Common myeloid progenitor, CD34-positive (primary cell): ENCODE measurements at regions not wholly inside any gene's neighbourhood (a gene's known extent, or its start where the extent isn't known, plus 50 kb on each side); places are given as distances from the start of the nearest gene placed in this dataset.

ENCODE experiments used
- CTCF ChIA-PET: fragments of 350-600 bp; sonication (Branson Sonifier 250); formaldehyde crosslinking; loops from one replicate; lab custom pipeline; 2021; ENCODE audit warnings: antibody characterized with exemption; lab: Charles Lee
- POLR2A ChIA-PET: fragments of 350-600 bp; sonication (Branson Sonifier 250); formaldehyde crosslinking; loops from one replicate; lab custom pipeline; 2021; ENCODE audit warnings: antibody characterized with exemption; lab: Charles Lee
- DNase-seq, 3 donors: peaks; one replicate each; pipeline versions ENCODE4 v3.0.0 to v3.0.0-alpha.2; 2013
- H3K27ac ChIP-seq, 2 experiments: 1 replicate in 1 of 2; 2 replicates in 1 of 2; pipeline ENCODE4 v1.7.0; 2013; ENCODE audit warnings: inconsistent platforms in 2 of 2, low read length in 2 of 2, mild to moderate bottlenecking in 2 of 2, low read depth in 1 of 2, moderate library complexity in 1 of 2; ENCODE audit not compliant: severe bottlenecking in 2 of 2, insufficient read depth in 1 of 2, poor library complexity in 1 of 2
- H3K27me3 ChIP-seq, 5 experiments: replicated peaks in 2 of 5; 1 replicate in 3 of 5; 2 replicates in 2 of 5; pipeline versions ENCODE4 v1.6.1 to v1.7.0; 2013; ENCODE audit warnings: low read length in 4 of 5, mild to moderate bottlenecking in 2 of 5, moderate library complexity in 2 of 5, inconsistent platforms in 1 of 5; ENCODE audit not compliant: insufficient read depth in 5 of 5, control insufficient read depth in 4 of 5
- H3K36me3 ChIP-seq, 4 experiments: 1 replicate in 2 of 4; 2 replicates in 2 of 4; pipeline versions ENCODE4 v1.6.1 to v1.7.0; 2013; ENCODE audit warnings: low read length in 3 of 4, control low read depth in 1 of 4, mild to moderate bottlenecking in 1 of 4; ENCODE audit not compliant: control insufficient read depth in 4 of 4, insufficient read depth in 4 of 4
- H3K4me1 ChIP-seq, 4 experiments: 1 replicate in 3 of 4; 2 replicates in 1 of 4; pipeline versions ENCODE4 v1.6.1 to v1.7.1; 2013; ENCODE audit warnings: low read length in 3 of 4, mild to moderate bottlenecking in 3 of 4, control low read depth in 1 of 4, inconsistent platforms in 1 of 4, moderate library complexity in 1 of 4; ENCODE audit not compliant: control insufficient read depth in 4 of 4, insufficient read depth in 4 of 4; ENCODE audit errors: control extremely low read depth in 1 of 4
- H3K4me3 ChIP-seq, 7 experiments: 1 replicate in 4 of 7; 2 replicates in 3 of 7; pipeline versions ENCODE4 v1.5.1 to v1.7.0; 2013; ENCODE audit warnings: mild to moderate bottlenecking in 7 of 7, low read length in 6 of 7, moderate library complexity in 6 of 7, inconsistent platforms in 2 of 7, low read depth in 2 of 7, control low read depth in 1 of 7; ENCODE audit not compliant: insufficient read depth in 4 of 7, control insufficient read depth in 1 of 7; ENCODE audit errors: extremely low read depth in 1 of 7
- H3K9me3 ChIP-seq, 5 experiments: 1 replicate in 4 of 5; 2 replicates in 1 of 5; pipeline versions ENCODE4 v1.6.1 to v1.7.1; 2013; ENCODE audit warnings: low read length in 4 of 5, mild to moderate bottlenecking in 2 of 5, inconsistent platforms in 1 of 5, low read depth in 1 of 5, moderate library complexity in 1 of 5; ENCODE audit not compliant: control insufficient read depth in 4 of 5, insufficient read depth in 2 of 5; ENCODE audit errors: control extremely low read depth in 1 of 5
- WGBS: methylation state at CpG from one replicate; pipeline ENCODE4 v1.1.5; 2013; ENCODE audit not compliant: insufficient coverage; 5-methylcytosine and 5-hydroxymethylcytosine counted together

DNA sequence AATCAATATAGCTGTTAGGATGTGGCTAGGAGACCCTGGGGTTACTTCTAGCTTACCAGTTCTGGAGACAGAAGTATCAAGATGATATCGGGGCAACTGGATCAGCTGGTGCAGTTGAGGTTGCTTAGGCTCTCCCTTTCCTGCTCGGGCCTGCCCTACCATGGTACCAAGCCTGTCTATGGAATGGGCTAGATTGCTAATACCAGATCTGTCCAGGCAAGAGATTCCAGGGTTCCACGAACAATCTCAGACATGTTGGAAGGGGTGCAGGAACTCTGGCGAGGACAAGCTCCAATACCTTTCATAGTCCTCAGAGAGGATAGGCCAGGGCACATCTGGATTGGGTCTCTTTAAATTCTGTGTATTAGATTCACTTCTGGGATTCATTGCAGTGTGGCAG lies 53.8 kb downstream of the ADM start:
- ChIA-PET POLR2A (no interaction called here), CTCF (interaction anchor here (1.0 to 1.2 kb wide), 2 partner anchors 29 to 35 kb away, joined by 3 to 4 read pairs; no protein-coding TSS in a partner anchor)
- H3K4me3 ChIP-seq: no peak overlapping the region
- H3K27me3 ChIP-seq: no peaks in the 10 kb centered on the region
- H3K9me3 ChIP-seq: peaks cover 0 to 1% (median 0%) of the 10 kb centered on the region in 5 experiments
- no peaks in the 10 kb centered on the region for H3K36me3 ChIP-seq
- WGBS: 100% methylated on average over 2 of the region's 4 CpGs
- H3K27ac ChIP-seq: no peak overlapping the region
- H3K4me1 ChIP-seq: peaks cover 0 to 10% (median 1%) of the 10 kb centered on the region in 4 experiments
- no peak for DNase-seq

- no peak overlapping the region for H3K4me3 ChIP-seq
- DNase-seq: no peak
- peaks cover 0 to 1% (median 0%) of the 10 kb centered on the region in 5 experiments for H3K9me3 ChIP-seq
- H3K27ac ChIP-seq: no peak overlapping the region
- ChIA-PET CTCF (interaction anchor here (1.0 to 1.2 kb wide), 2 partner anchors 28 to 34 kb away, joined by 3 to 4 read pairs; no protein-coding TSS in a partner anchor), POLR2A (no interaction called here)
- no peaks in the 10 kb centered on the region for H3K27me3 ChIP-seq
- WGBS: no CpG with 5 or more reads among the region's 1 CpG
- H3K4me1 ChIP-seq: peaks cover 0 to 10% (median 1%) of the 10 kb centered on the region in 4 experiments
- H3K36me3 ChIP-seq: no peaks in the 10 kb centered on the region
Observed at GRCh38 chr11:10359171-10359570, 54.3 kb downstream of the ADM start.

- CTCF ChIA-PET: no interaction called here
Observed at GRCh38 chr11:10360835-10361234, 56.0 kb downstream of the ADM start.

DNA sequence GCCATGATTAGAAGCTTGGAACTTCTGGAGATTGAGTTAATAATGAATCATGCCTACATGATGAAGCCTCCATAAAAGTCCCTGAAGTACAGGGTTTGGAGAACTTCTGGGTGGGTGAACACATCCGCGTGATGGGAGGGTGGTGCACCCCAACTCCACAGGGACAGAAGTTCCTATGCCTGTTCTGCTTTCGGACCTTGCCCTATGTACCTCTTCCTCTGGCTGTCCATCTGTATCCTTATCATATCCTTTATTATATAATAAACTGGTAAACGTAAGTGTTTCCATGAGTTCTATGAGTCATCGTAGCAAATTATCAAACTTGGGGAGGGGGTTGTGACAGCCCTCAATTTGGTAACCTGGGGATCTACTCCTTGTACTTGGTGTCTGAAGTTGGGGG lies 60.2 kb downstream of the ADM start:
- no peak overlapping the region for H3K4me3 ChIP-seq
- H3K9me3 ChIP-seq: no peaks in the 10 kb centered on the region
- H3K27ac ChIP-seq: no peak overlapping the region
- no peaks in the 10 kb centered on the region for H3K27me3 ChIP-seq
- no CpG with 5 or more reads among the region's 5 CpGs for WGBS
- DNase-seq: no peak
- peaks cover 0 to 9% (median 4%) of the 10 kb centered on the region in 4 experiments for H3K4me1 ChIP-seq
- H3K36me3 ChIP-seq: no peaks in the 10 kb centered on the region
- CTCF ChIA-PET: interaction anchor here (0.7 to 5.3 kb wide), 5 partner anchors 13 to 184 kb away, joined by 3 to 47 read pairs (median 14); no protein-coding TSS in a partner anchor
- POLR2A ChIA-PET: no interaction called here

More at GRCh38 chr11:10360835-10361234, 56.0 kb downstream of the ADM start:
- Histone ChIP-seq H3K27me3 (no peaks in the 10 kb centered on the region), H3K4me1 (no peaks in the 10 kb centered on the region), H3K27ac (no peak overlapping the region), H3K4me3 (no peak overlapping the region), H3K9me3 (peaks cover 0 to 1% (median 0%) of the 10 kb centered on the region in 5 experiments), H3K36me3 (no peaks in the 10 kb centered on the region)
- no peak for DNase-seq
- POLR2A ChIA-PET: no interaction called here

- Histone ChIP-seq H3K27ac (no peak overlapping the region), H3K9me3 (no peaks in the 10 kb centered on the region), H3K36me3 (no peaks in the 10 kb centered on the region), H3K4me1 (peaks cover 0 to 9% (median 4%) of the 10 kb centered on the region in 4 experiments), H3K27me3 (no peaks in the 10 kb centered on the region), H3K4me3 (peak overlapping the region in 2 of 7 experiments; percentile 37 to 54)
- ChIA-PET CTCF (interaction anchor here (0.7 to 5.3 kb wide), 28 partner anchors 9 to 832 kb away, joined by 3 to 47 read pairs (median 4); no protein-coding TSS in a partner anchor), POLR2A (interaction anchor here (0.5 kb wide), 1 partner anchor 765 kb away, joined by 3 read pairs; no protein-coding TSS in a partner anchor)
- peak; percentile 92 to 99 (median 98) for DNase-seq
- 48% methylated on average over 6 of the region's 8 CpGs for WGBS
Observed at GRCh38 chr11:10366568-10367331, 61.9 kb downstream of the ADM start.

GRCh38 chr11:10371926-10372641 lies 67.2 kb downstream of the ADM start:
- WGBS: 96% methylated on average over 3 of the region's 7 CpGs
- Histone ChIP-seq H3K36me3 (no peaks in the 10 kb centered on the region), H3K9me3 (no peaks in the 10 kb centered on the region), H3K4me1 (no peaks in the 10 kb centered on the region), H3K27ac (no peak overlapping the region), H3K4me3 (no peak overlapping the region), H3K27me3 (no peaks in the 10 kb centered on the region)
- ChIA-PET CTCF (interaction anchor here (1.0 to 1.2 kb wide), 2 partner anchors 30 to 116 kb away, joined by 3 read pairs; no protein-coding TSS in a partner anchor), POLR2A (no interaction called here)
- no peak for DNase-seq
